ENCODE measurements at regions not wholly inside any gene's neighbourhood (a gene's known extent, or its start where the extent isn't known, plus 50 kb on each side); places are given as distances from the start of the nearest gene placed in this dataset.

DNA sequence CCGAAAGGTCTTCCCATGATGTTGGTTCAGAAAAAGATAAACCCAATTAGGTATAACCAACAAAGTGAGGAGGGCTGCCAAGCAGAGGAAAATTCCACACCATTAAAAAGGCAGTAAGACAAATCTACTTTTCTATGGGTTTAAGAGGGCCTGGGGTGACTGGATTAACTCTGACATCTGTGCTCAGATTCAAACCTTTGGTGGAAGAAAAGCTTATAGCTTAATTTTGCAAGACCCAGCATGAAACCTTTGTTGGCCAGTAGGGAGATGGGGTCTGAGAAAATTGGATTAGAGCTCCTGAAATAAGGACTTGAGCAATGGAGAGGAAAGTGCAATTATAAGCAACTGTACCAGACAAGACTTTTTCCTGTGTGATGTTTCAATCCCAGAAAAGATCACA, 104.2 kb downstream of the KDR start:
- Mint-ChIP-seq H3K27me3 (ENCODE audit: insufficient read depth) (no peaks in the 10 kb centered on the region), H3K36me3 (ENCODE audit: low read depth) (no peaks in the 10 kb centered on the region), H3K4me3 (no peak overlapping the region), H3K4me1 (peaks cover 27% of the 10 kb centered on the region), H3K9me3 (peaks cover 2% of the 10 kb centered on the region), H3K27ac (no peak overlapping the region)
- H3K27ac ChIP-seq (ENCODE audit: low read depth, low read length), result no peak overlapping the region
- peaks cover 7% of the 10 kb centered on the region for H3K9me3 ChIP-seq (ENCODE audit: control insufficient read depth, low read length)
- DNase-seq, result no peak
- no peaks in the 10 kb centered on the region for H3K36me3 ChIP-seq (ENCODE audit: control insufficient read depth, insufficient read depth, low read length)
- WGBS, 2 experiments (ENCODE audit: insufficient coverage in 1 of 2, insufficient read length in 1 of 2), result 56% methylated on average over 1 of the region's 1 CpG; no CpG with 5 or more reads in 1 of the 2 experiments
- no peak overlapping the region for H3K4me3 ChIP-seq (ENCODE audit: low read length)
- TF ChIP-seq, protein P1, sequence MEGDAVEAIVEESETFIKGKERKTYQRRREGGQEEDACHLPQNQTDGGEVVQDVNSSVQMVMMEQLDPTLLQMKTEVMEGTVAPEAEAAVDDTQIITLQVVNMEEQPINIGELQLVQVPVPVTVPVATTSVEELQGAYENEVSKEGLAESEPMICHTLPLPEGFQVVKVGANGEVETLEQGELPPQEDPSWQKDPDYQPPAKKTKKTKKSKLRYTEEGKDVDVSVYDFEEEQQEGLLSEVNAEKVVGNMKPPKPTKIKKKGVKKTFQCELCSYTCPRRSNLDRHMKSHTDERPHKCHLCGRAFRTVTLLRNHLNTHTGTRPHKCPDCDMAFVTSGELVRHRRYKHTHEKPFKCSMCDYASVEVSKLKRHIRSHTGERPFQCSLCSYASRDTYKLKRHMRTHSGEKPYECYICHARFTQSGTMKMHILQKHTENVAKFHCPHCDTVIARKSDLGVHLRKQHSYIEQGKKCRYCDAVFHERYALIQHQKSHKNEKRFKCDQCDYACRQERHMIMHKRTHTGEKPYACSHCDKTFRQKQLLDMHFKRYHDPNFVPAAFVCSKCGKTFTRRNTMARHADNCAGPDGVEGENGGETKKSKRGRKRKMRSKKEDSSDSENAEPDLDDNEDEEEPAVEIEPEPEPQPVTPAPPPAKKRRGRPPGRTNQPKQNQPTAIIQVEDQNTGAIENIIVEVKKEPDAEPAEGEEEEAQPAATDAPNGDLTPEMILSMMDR (conservative IDR thresholded peaks at IDR 0.05), result no peak
- H3K27me3 ChIP-seq (ENCODE audit: control insufficient read depth, insufficient read depth, low read length, poor library complexity, severe bottlenecking), result no peaks in the 10 kb centered on the region
- no peak overlapping the region for H3K9ac ChIP-seq (ENCODE audit: extremely low read depth, low read length, poor library complexity, severe bottlenecking)
- H3K4me1 ChIP-seq (ENCODE audit: control insufficient read depth, insufficient read depth, low read length), result peaks cover 27% of the 10 kb centered on the region

DNA sequence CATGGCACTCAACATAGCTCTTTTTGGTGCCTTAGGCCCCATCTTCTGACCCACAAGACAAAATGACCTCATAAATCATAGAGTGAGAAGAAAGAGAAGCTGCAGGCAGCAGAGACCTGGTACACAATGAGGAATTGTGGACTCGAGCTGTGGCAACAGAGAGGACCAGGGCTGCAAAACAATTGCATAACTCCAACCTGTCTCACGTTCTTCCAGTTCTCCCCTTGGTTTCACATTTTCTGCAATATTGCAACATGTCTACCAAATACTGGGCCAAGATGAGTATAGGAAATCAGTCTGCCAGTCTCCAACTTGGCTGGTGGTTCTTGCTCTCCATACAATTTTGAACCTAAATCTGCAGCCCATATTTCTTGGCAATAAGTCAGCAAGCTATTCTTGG, 105.3 kb downstream of the KDR start:
- H3K36me3 Mint-ChIP-seq (ENCODE audit: low read depth), result no peaks in the 10 kb centered on the region

DNA sequence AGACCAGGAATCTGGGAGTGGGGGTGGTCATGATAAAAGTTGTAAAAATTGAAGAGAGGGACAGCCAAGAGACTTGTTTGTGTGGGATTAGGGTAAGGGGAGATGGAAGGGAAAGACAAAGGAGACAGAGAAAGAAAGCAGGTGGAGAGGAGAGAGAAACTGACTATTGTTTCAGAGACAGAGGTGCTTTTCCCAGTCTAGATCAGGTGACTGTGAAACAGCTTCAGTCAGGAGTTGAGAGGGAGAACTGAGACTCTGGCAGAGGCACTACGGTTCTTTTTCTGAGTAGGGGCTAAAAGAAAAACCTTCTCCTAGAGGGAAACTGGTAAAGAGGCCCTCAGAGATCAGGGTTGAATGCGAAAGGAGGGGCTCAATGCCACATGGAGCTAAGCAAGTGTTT, 106.4 kb downstream of the KDR start:
- Mint-ChIP-seq H3K4me1 (peaks cover 39% of the 10 kb centered on the region), H3K4me3 (no peak overlapping the region), H3K27ac (peak overlapping the region; percentile 40), H3K9me3 (peaks cover 2% of the 10 kb centered on the region), H3K27me3 (ENCODE audit: insufficient read depth) (no peaks in the 10 kb centered on the region), H3K36me3 (ENCODE audit: low read depth) (no peaks in the 10 kb centered on the region)
- H3K4me3 ChIP-seq (ENCODE audit: low read length), result no peak overlapping the region
- 64 to 100% methylated on average over 1 to 2 of the region's 2 CpGs for WGBS, 2 experiments (ENCODE audit: insufficient coverage in 1 of 2, insufficient read length in 1 of 2)
- H3K4me1 ChIP-seq (ENCODE audit: control insufficient read depth, insufficient read depth, low read length), result peaks cover 33% of the 10 kb centered on the region
- DNase-seq, result no peak
- no peak overlapping the region for H3K9ac ChIP-seq (ENCODE audit: extremely low read depth, low read length, poor library complexity, severe bottlenecking)
- peaks cover 7% of the 10 kb centered on the region for H3K9me3 ChIP-seq (ENCODE audit: control insufficient read depth, low read length)
- TF ChIP-seq, protein P1 (conservative IDR thresholded peaks at IDR 0.05), result no peak
- H3K36me3 ChIP-seq (ENCODE audit: control insufficient read depth, insufficient read depth, low read length), result no peaks in the 10 kb centered on the region
- no peaks in the 10 kb centered on the region for H3K27me3 ChIP-seq (ENCODE audit: control insufficient read depth, insufficient read depth, low read length, poor library complexity, severe bottlenecking)
- no peak overlapping the region for H3K27ac ChIP-seq (ENCODE audit: low read depth, low read length)

More for the DNA sequence above, 105.3 kb downstream of the KDR start:
- Histone ChIP-seq H3K27me3 (ENCODE audit: control insufficient read depth, insufficient read depth, low read length, poor library complexity, severe bottlenecking) (no peaks in the 10 kb centered on the region), H3K9ac (ENCODE audit: extremely low read depth, low read length, poor library complexity, severe bottlenecking) (no peak overlapping the region), H3K36me3 (ENCODE audit: control insufficient read depth, insufficient read depth, low read length) (no peaks in the 10 kb centered on the region), H3K27ac (ENCODE audit: low read depth, low read length) (no peak overlapping the region), H3K4me1 (ENCODE audit: control insufficient read depth, insufficient read depth, low read length) (peaks cover 30% of the 10 kb centered on the region), H3K4me3 (ENCODE audit: low read length) (no peak overlapping the region), H3K9me3 (ENCODE audit: control insufficient read depth, low read length) (peaks cover 7% of the 10 kb centered on the region)
- no peaks in the 10 kb centered on the region for H3K27me3 Mint-ChIP-seq (ENCODE audit: insufficient read depth)
- TF ChIP-seq, protein P1 (conservative IDR thresholded peaks at IDR 0.05), result no peak
- H3K4me1 Mint-ChIP-seq, result peaks cover 31% of the 10 kb centered on the region
- H3K27ac Mint-ChIP-seq, result no peak overlapping the region
- H3K4me3 Mint-ChIP-seq, result no peak overlapping the region
- WGBS, 2 experiments (ENCODE audit: insufficient coverage in 1 of 2, insufficient read length in 1 of 2), result 82 to 89% methylated on average over 2 of the region's 2 CpGs
- peaks cover 2% of the 10 kb centered on the region for H3K9me3 Mint-ChIP-seq
- DNase-seq, result no peak

Data from endodermal cell (in vitro differentiated cells).